BE2C (cell line): ENCODE measurements at regions not wholly inside any gene's neighbourhood (a gene's known extent, or its start where the extent isn't known, plus 50 kb on each side); places are given as distances from the start of the nearest gene placed in this dataset.

Source experiments
- DNase-seq: peaks from one replicate; pipeline ENCODE4 v3.0.0-alpha.2; 2020
- H3K27me3 ChIP-seq: fragments of 250-450 bp; sonication (Bioruptor Pico); 2 replicates; pipeline ENCODE4 v1.5.1; 2020; ENCODE audit warnings: mild to moderate bottlenecking
- H3K36me3 ChIP-seq: fragments of 250-450 bp; sonication (Bioruptor Pico); 2 replicates; pipeline ENCODE4 v1.5.1; 2020; ENCODE audit warnings: mild to moderate bottlenecking
- H3K4me1 ChIP-seq: fragments of 250-450 bp; sonication (Bioruptor Pico); 2 replicates; pipeline ENCODE4 v1.5.1; 2020
- H3K4me3 ChIP-seq: 2 replicates; pipeline ENCODE4 v1.5.1; 2011; ENCODE audit warnings: low read depth, low read length
- H3K9me3 ChIP-seq: fragments of 250-450 bp; sonication (Bioruptor Pico); 2 replicates; pipeline ENCODE4 v1.5.1; 2020
- TF ChIP-seq, protein P1 (sequence below): IDR thresholded peaks from 2 replicates; pipeline ENCODE4 v1.5.1; 2012; ENCODE audit warnings: mild to moderate bottlenecking, low read depth, low read length

DNA sequence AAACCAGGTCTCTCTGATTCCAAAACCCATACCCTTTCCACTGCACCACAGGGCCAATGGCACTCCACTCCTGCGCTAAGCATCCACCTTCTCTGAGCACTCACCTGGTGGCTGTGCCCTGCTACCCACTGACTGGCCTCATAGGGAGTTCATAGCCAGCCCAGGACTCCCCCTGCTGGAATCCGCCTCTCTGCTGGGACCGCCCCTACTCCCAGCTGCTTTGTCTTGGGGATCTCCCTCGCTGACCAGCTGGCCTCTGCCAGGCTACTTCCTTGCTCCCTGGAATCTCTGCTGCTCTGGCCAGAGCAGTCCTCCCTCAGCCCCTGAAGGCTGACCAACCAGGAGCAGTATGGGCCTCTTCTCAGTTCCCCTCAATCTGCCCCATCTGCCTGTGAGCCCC is 129.7 kb downstream of the FAXC start:
- DNase-seq: peak; percentile 14
- TF ChIP-seq, protein P1, sequence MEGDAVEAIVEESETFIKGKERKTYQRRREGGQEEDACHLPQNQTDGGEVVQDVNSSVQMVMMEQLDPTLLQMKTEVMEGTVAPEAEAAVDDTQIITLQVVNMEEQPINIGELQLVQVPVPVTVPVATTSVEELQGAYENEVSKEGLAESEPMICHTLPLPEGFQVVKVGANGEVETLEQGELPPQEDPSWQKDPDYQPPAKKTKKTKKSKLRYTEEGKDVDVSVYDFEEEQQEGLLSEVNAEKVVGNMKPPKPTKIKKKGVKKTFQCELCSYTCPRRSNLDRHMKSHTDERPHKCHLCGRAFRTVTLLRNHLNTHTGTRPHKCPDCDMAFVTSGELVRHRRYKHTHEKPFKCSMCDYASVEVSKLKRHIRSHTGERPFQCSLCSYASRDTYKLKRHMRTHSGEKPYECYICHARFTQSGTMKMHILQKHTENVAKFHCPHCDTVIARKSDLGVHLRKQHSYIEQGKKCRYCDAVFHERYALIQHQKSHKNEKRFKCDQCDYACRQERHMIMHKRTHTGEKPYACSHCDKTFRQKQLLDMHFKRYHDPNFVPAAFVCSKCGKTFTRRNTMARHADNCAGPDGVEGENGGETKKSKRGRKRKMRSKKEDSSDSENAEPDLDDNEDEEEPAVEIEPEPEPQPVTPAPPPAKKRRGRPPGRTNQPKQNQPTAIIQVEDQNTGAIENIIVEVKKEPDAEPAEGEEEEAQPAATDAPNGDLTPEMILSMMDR: peak; percentile 46
- no peaks in the 10 kb centered on the region for H3K9me3 ChIP-seq
- H3K27me3 ChIP-seq: peaks cover 4% of the 10 kb centered on the region; the same call in 1 of the 2 replicates
- no peaks in the 10 kb centered on the region for H3K4me1 ChIP-seq
- no peaks in the 10 kb centered on the region for H3K36me3 ChIP-seq
- no peak overlapping the region for H3K4me3 ChIP-seq

DNA sequence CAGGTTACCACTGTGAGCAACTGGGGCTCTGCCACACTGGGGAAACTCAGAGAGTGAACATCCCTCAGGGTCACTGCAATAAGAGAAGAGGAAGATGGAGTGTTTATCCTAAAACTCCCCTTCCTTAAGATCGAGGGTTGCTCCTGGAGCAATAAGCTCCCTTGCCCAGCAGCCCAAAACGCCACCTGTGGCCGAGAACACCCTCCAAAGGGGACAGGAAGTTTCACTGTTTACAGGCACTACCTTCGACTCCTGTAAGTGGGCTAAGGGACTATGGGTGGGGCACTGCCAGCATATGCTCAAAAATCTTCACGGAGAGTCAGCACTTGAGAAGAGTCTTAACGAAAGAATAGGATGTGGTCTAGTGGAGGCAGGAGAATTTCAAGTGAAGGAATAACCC is 132.5 kb downstream of the FAXC start:
- TF ChIP-seq, protein P1: no peak
- H3K4me3 ChIP-seq: no peak overlapping the region
- no peaks in the 10 kb centered on the region for H3K4me1 ChIP-seq
- H3K27me3 ChIP-seq: peaks cover 4% of the 10 kb centered on the region; the same call in 1 of the 2 replicates
- no peaks in the 10 kb centered on the region for H3K9me3 ChIP-seq
- DNase-seq: no peak
- H3K36me3 ChIP-seq: no peaks in the 10 kb centered on the region

DNA sequence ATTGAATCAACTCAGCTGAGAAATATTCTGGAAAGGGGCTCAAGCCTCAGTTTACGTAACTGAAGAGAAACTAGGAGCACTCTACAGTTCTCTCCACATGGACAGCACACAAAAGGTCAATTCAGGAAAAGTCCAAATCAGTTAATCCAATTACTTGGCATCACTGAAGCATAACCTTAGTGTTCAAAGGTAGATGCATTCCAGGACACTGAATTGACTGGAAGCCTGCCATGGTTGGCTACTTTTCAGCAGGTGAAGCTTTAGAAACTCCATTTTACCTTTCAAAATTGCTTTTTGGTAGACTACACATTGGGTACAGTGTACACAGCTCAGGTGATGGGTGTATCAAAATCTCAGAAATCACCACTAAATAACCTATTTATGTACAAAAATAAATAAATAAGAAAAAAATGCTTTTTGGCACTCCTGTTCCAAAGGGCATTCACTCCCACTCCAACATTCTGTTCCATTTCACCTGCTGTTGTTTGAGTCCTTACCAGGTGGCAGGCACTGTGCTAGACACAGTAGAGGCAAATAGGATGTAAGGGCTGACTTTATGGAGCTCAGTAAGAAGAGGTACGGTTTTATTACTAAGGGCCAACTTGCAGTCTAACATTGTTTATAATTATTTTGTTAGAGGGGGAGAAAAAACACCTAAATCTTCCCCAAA is 153.4 kb downstream of the FAXC start:
- Histone ChIP-seq H3K9me3 (no peaks in the 10 kb centered on the region), H3K4me3 (no peak overlapping the region), H3K27me3 (no peaks in the 10 kb centered on the region), H3K4me1 (no peaks in the 10 kb centered on the region), H3K36me3 (no peaks in the 10 kb centered on the region)
- DNase-seq: no peak
- TF ChIP-seq, protein P1: no peak

DNA sequence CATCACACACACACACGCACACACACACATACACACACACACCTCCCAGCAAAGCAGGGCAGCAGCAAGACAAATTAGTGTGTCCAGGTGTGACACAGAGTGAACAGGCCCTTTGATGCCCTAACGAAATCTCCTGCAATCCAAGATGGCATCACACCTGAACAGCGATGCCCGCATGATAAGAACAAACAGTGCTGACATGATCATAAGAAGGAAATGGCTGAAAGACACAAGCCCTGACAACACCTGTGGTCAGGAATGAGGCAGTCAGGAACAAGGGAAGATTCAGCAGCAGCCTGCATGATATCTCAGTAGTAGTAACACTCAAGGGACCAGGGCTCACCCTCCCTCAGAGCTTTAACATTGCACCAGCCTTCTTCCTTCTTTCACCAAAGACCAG is 156.9 kb downstream of the FAXC start:
- no peaks in the 10 kb centered on the region for H3K36me3 ChIP-seq
- no peak for DNase-seq
- H3K4me1 ChIP-seq: no peaks in the 10 kb centered on the region
- H3K9me3 ChIP-seq: no peaks in the 10 kb centered on the region
- TF ChIP-seq, protein P1: no peak
- no peaks in the 10 kb centered on the region for H3K27me3 ChIP-seq
- no peak overlapping the region for H3K4me3 ChIP-seq

DNA sequence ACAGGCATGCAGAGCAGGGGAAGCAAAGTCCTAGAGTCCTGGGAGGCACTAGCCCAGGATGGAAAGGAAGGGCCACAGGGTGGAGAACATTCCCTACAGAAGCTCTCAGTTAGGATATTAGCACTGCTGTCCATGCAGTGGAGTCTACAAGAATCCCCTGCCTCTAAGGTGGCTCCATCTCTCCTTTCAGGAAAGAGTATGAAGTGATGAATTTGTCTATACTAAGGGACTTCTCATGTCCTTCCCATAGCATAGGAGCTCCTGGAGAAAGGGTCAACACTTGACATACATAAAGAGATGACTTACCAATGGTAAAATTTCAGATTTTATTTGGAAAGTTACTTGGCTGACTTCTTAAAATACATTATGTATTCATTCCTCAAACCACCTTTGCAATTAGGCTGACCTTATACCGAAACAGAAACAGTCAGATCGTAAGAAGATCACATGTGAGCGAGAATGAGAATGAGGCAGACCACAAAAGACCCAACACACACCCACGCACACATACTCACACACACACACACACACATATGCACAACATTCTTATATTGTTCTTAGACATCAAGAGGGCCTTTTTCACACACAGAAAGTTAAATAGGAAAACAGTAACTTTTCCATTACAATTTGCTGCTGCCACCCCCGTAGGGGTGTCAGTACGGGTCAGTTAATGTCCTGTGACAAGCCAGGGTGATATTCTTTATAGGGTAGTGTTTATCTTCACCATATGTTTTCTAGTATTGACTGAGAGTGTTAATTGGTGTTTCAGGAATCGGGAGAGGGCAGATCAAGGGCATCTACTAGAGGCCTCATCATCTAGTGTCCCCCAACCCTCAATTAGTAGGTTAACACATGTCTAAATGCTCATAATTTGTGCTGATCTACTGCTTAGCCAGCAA is 159.4 kb downstream of the FAXC start:
- no peaks in the 10 kb centered on the region for H3K36me3 ChIP-seq
- H3K4me3 ChIP-seq: no peak overlapping the region
- TF ChIP-seq, protein P1: no peak
- H3K27me3 ChIP-seq: no peaks in the 10 kb centered on the region
- no peaks in the 10 kb centered on the region for H3K9me3 ChIP-seq
- no peak for DNase-seq
- H3K4me1 ChIP-seq: no peaks in the 10 kb centered on the region

DNA sequence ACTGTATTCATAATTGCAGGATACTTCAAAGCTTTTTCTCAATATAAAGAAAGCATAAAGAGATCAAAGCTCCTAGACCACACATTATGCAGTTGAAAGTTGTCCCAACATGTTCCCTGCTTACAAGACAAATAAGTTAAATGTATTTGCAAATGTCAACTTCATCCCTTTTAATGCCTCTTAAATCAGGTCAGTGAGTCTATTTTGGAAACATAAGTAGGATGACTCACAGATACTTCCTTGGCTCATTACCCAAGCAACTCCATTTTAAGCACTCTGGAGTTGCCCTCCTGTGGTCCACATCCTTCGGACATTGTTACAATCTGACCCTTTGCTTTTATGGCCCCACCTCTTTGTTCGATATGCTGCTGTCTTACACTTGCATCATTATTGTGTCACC is 162.0 kb downstream of the FAXC start:
- no peak for DNase-seq
- no peaks in the 10 kb centered on the region for H3K27me3 ChIP-seq
- TF ChIP-seq, protein P1: no peak
- H3K4me3 ChIP-seq: no peak overlapping the region
- H3K36me3 ChIP-seq: no peaks in the 10 kb centered on the region
- H3K9me3 ChIP-seq: no peaks in the 10 kb centered on the region
- H3K4me1 ChIP-seq: no peaks in the 10 kb centered on the region
